SK-N-SH treated with all-trans-retinoic acid at 6 μM for 48 hours (cell line): ENCODE measurements at regions not wholly inside any gene's neighbourhood (a gene's known extent, or its start where the extent isn't known, plus 50 kb on each side); places are given as distances from the start of the nearest gene placed in this dataset.
"Not testable (repeated sequence)": the region's sequence is repeated elsewhere in the genome, so short reads cannot be mapped to it uniquely, and the experiment has no call there.

Experiments used
- ATAC-seq: fragments of 200-7000 bp; cut with Tn5 transposase; 3 replicates; pipeline ENCODE4 v1.9.1; 2020; ENCODE audit warnings: mild to moderate bottlenecking, moderate library complexity
- CREB5 ChIP-seq: fragments of 250-450 bp; sonication (Bioruptor Pico); IDR thresholded peaks from 2 replicates; pipeline ENCODE4 v1.5.1; 2020; ENCODE audit warnings: low read depth, mild to moderate bottlenecking, moderate library complexity
- CSDC2 ChIP-seq: fragments of 250-450 bp; sonication (Bioruptor Pico); IDR thresholded peaks from 2 replicates; pipeline ENCODE4 v1.5.0; 2020; ENCODE audit warnings: mild to moderate bottlenecking, moderate library complexity
- OSR1 ChIP-seq: fragments of 250-450 bp; sonication (Bioruptor Pico); IDR thresholded peaks from 2 replicates; pipeline ENCODE4 v1.8.0; 2022; ENCODE audit warnings: moderate library complexity, mild to moderate bottlenecking, inconsistent platforms
- PPARA ChIP-seq: fragments of 250-450 bp; sonication (Bioruptor Pico); IDR thresholded peaks from 2 replicates; pipeline ENCODE4 v1.5.0; 2020; ENCODE audit warnings: mild to moderate bottlenecking, borderline replicate concordance
- RARB ChIP-seq: fragments of 250-450 bp; sonication (Bioruptor Pico); IDR thresholded peaks from 2 replicates; pipeline ENCODE4 v1.8.0; 2021; ENCODE audit warnings: mild to moderate bottlenecking, moderate library complexity
- SNAI2 ChIP-seq: fragments of 250-450 bp; sonication (Bioruptor Pico); IDR thresholded peaks from 2 replicates; pipeline ENCODE4 v1.5.0; 2020; ENCODE audit warnings: mild to moderate bottlenecking, moderate library complexity
- TOX ChIP-seq: fragments of 250-450 bp; sonication (Bioruptor Pico); IDR thresholded peaks from 2 replicates; pipeline ENCODE4 v1.8.0; 2021; ENCODE audit warnings: mild to moderate bottlenecking, moderate library complexity, borderline replicate concordance
- ZC3H10 ChIP-seq: fragments of 250-450 bp; sonication (Bioruptor Pico); IDR thresholded peaks from 2 replicates; pipeline ENCODE4 v1.5.1; 2021; ENCODE audit warnings: mild to moderate bottlenecking, moderate library complexity
- ZFP3 ChIP-seq: fragments of 250-450 bp; sonication (Bioruptor Pico); IDR thresholded peaks from 2 replicates; pipeline ENCODE4 v1.5.0; 2020; ENCODE audit warnings: mild to moderate bottlenecking, moderate library complexity
- ZFP30 ChIP-seq: fragments of 450-650 bp; formaldehyde crosslinking; IDR thresholded peaks from 2 replicates; pipeline ENCODE4 v1.5.0; 2022; ENCODE audit warnings: mild to moderate bottlenecking, moderate library complexity
- ZNF565 ChIP-seq: fragments of 450-650 bp; formaldehyde crosslinking; conservative IDR thresholded peaks from 2 replicates; pipeline ENCODE4 v1.5.0; 2020; ENCODE audit warnings: low read depth, mild to moderate bottlenecking, moderate library complexity
- ZNF8 ChIP-seq: fragments of 450-650 bp; formaldehyde crosslinking; IDR thresholded peaks from 2 replicates; pipeline ENCODE4 v1.5.0; 2020; ENCODE audit warnings: mild to moderate bottlenecking, moderate library complexity
- TF ChIP-seq, protein P1 (sequence below): fragments of 250-450 bp; sonication (Bioruptor Pico); IDR thresholded peaks from 2 replicates; pipeline ENCODE4 v1.5.1; 2021; ENCODE audit warnings: mild to moderate bottlenecking, moderate library complexity
- TF ChIP-seq, protein P2 (sequence below): fragments of 250-450 bp; sonication (Bioruptor Pico); IDR thresholded peaks from 2 replicates; pipeline ENCODE4 v1.5.0; 2020; ENCODE audit warnings: mild to moderate bottlenecking, moderate library complexity

- ATAC-seq = not testable (repeated sequence)
Measured at GRCh38 chr2:97431169-97431725, 158.4 kb downstream of the ANKRD36B start.

DNA sequence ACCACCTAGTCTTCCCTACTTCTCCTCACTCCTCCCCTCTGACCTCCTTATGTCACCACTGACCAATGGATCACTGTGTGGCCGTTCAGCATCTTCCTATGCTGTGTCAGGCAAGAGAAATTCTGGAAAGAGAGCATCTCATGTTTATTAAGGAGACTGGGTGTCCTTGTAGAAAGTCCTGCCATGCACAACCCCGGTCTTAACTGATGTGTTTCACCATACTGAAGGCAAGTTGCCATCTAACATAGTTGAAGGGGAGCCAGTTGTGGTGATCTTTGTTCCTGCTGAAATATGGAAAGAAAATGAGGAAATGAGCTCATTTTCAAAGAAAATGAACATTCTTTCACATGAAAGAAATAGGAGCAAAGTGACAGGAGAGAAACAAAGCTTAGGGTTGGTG, 167.3 kb downstream of the ANKRD36B start:
- not testable (repeated sequence) for ATAC-seq

DNA sequence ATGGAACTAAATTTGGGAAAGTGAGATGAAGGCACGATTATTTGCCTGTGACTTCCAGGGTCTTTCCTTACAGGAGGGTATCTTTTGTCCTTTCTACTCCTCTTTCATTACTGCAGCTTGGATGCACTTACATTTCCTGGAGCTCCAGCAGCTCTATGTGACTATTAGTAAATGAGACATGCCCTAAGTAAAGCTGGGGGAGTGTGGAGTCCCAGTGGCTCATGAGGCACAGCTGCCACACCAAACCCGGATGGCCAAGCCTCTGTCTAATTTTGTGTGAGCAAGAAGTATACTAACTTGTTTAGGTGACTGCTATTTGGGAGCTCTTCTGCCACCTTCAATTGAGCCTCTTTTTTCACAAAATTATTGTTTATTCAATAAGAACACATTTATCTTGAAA, 183.3 kb downstream of the ANKRD36B start:
- not testable (repeated sequence) for ATAC-seq

- ATAC-seq = not testable (repeated sequence)
Measured at GRCh38 chr2:97405172-97405737, 184.4 kb downstream of the ANKRD36B start.

DNA sequence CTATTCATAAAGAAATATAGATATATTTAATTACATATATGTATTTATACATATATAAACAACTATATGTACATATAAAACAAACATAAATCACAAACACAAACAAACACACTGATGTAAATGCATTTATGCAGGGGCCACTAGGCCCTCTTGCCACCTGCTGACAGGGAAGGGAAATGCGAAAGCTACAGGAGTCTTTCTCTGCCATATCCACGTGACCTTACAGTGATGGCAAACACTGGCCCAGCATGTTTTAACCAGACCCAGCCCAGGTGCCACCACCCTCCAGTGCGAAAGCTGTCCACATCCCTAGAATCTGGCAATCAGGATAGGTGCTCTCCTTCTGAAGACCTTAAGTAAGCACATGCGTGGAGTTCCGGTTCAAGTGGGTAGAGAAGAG, 187.0 kb downstream of the ANKRD36B start:
- ATAC-seq = 0 out of 3 replicates have a peak, but pooled peaks have one; percentile 44

DNA sequence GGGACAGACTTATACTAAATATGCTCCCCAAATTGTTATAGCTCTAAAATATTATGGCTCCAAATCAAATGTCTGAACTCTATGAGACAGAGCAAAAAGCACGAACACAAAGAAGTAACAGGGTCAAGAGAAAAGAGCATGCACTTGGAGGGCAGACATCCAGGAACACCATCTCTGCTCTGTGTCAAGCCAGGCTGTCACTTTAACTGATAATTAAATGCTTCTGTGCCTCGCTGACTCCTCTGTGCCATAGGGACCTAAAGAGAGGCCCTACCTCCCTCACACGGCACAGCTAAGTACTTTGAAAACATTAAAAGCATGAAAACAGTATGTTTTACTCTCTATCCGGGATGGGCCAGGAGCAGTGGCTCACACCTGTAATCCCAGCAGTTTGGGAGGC, 194.0 kb downstream of the ANKRD36B start:
- ATAC-seq = not testable (repeated sequence)

DNA sequence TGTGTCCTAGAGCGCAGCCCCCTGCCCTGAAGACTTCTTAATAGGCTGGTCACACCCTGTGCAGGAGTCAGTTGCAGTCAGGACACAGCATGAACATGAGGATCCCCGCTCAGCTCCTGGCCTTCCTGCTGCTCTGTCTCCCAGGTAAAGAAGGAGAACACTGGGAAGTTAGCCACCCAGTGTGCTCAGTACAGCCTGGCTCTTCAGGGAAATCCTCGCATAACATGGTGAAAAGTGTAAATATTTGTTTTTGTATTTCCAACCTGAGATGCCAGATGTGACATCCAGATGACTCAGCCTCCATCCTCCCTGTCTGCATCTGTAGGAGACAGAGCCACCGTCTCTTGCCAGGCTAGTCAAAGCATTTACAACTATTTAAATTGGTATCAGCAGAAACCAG, 203.9 kb downstream of the ANKRD36B start:
- ATAC-seq = not testable (repeated sequence)

- not testable (repeated sequence) for ATAC-seq
Measured at GRCh38 chr2:97375913-97376312, 213.8 kb downstream of the ANKRD36B start.

DNA sequence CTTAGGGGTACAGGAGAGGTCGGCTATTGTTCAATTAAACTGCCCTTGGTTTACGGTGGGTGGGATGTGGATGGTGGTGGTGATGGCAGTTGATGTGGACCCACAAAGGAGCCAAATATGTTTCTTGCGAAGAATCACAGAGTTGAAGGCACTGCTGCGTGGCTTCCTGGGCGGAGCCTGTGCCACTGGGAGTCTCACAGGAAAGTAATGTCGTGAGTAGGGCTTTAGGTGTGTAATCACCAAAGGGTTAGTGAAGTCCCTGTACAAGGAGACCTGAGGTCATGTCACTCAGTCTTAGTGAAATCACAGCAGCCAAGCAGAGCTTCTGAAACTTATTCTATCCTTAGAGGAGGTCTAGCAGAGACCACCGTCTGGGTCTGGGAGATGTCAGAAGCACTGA, 215.3 kb downstream of the ANKRD36B start:
- ATAC-seq = not testable (repeated sequence)

- ATAC-seq = not testable (repeated sequence)
Measured at GRCh38 chr2:97363159-97363558, 226.5 kb downstream of the ANKRD36B start.

DNA sequence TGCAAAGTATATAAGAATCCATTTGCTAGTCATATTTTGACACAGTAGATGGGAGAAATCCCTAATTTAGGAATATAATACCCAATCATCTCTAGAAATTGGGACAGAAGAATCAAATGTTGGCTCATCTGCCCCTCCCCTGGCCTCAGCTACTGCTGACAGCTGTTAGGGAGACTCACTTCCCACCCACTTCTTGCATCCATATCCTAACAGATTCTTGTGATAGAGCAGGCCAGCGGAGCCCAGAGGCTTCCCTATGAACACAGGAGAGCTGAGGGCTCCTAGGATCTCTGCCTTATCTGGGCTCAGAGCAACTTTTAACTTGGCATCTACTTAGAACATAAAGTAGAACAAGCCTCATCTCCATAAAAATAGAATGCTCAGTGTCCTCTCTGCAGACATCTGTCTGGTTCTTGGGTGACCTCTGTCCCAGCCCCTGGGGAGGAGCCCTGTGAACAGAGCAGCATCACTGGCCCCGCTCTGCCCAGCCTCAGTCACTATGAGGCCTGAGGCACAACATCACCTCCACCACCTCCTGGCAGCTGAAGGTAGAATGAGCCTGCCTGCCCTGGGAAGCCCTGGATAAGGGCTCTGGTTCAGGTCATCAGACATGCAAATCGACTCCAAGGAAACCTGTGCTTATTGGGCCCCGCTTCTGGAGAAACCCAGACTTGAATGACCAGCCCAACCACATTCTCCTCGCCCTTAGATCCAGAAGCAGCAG, 229.7 kb downstream of the ANKRD36B start:
- ATAC-seq = no peak
- TF ChIP-seq CREB5 (CRISPR knock-in tag) (no peak), ZNF565 (CRISPR knock-in tag) (no peak), ZC3H10 (no peak)

DNA sequence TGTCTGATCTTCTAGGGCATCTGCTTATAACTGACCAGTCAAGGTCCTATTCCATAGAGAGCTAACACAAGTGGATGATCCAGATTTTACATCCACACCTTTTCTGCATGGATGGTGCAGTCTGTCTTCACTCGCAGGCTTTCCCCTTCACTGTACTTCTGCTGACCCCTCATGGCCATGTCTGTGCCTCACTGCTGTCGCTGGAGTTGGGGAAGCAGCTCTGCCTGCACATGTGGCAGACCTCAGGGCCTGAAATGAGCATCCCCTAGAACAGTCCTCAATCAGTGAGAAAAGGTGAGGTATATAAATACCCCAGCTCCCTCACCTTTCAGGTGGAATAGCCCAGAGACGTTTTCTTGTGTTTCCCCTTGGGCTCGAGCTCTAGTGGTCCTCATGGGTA, 233.8 kb downstream of the ANKRD36B start:
- TF ChIP-seq ZFP3 (CRISPR knock-in tag) (no peak), RARB (CRISPR knock-in tag) (no peak), ZNF565 (CRISPR knock-in tag) (no peak), PPARA (CRISPR knock-in tag) (no peak), TOX (no peak), ZFP30 (no peak), OSR1 (CRISPR knock-in tag) (no peak)
- 0 out of 3 replicates have a peak, but pooled peaks have one; percentile 21 for ATAC-seq

DNA sequence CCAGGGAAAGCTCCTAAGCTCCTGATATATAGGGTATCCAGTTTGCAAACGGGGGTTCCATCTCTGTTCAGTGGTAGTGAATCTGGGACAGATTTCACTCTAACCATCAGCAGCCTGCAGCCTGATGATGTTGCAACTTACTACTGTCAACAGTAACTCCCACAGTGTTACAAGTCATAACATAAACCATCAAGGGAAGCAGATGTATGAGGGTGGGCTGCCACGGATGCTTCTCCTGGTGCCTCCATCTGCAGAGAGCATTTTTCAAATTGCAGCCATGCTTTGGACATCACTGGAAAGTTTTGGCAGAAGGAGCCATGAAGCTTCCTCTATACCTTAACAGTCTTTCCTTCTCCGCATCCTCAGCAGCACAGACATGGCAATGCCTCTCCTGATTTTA, 234.5 kb downstream of the ANKRD36B start:
- ATAC-seq = no peak
- TF ChIP-seq CSDC2 (CRISPR knock-in tag) = no peak
- TF ChIP-seq, protein P1, sequence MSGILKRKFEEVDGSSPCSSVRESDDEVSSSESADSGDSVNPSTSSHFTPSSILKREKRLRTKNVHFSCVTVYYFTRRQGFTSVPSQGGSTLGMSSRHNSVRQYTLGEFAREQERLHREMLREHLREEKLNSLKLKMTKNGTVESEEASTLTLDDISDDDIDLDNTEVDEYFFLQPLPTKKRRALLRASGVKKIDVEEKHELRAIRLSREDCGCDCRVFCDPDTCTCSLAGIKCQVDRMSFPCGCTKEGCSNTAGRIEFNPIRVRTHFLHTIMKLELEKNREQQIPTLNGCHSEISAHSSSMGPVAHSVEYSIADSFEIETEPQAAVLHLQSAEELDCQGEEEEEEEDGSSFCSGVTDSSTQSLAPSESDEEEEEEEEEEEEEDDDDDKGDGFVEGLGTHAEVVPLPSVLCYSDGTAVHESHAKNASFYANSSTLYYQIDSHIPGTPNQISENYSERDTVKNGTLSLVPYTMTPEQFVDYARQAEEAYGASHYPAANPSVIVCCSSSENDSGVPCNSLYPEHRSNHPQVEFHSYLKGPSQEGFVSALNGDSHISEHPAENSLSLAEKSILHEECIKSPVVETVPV = no peak
- TF ChIP-seq, protein P2, sequence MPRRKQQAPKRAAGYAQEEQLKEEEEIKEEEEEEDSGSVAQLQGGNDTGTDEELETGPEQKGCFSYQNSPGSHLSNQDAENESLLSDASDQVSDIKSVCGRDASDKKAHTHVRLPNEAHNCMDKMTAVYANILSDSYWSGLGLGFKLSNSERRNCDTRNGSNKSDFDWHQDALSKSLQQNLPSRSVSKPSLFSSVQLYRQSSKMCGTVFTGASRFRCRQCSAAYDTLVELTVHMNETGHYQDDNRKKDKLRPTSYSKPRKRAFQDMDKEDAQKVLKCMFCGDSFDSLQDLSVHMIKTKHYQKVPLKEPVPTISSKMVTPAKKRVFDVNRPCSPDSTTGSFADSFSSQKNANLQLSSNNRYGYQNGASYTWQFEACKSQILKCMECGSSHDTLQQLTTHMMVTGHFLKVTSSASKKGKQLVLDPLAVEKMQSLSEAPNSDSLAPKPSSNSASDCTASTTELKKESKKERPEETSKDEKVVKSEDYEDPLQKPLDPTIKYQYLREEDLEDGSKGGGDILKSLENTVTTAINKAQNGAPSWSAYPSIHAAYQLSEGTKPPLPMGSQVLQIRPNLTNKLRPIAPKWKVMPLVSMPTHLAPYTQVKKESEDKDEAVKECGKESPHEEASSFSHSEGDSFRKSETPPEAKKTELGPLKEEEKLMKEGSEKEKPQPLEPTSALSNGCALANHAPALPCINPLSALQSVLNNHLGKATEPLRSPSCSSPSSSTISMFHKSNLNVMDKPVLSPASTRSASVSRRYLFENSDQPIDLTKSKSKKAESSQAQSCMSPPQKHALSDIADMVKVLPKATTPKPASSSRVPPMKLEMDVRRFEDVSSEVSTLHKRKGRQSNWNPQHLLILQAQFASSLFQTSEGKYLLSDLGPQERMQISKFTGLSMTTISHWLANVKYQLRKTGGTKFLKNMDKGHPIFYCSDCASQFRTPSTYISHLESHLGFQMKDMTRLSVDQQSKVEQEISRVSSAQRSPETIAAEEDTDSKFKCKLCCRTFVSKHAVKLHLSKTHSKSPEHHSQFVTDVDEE = no peak
- TF ChIP-seq SNAI2 (CRISPR knock-in tag) = no peak
- no peak for TF ChIP-seq ZFP3 (CRISPR knock-in tag)
- no peak for TF ChIP-seq CREB5 (CRISPR knock-in tag)
- no peak for TF ChIP-seq ZNF8
- no peak for TF ChIP-seq ZNF565 (CRISPR knock-in tag)
